ENCODE measurements at regions not wholly inside any gene's neighbourhood (a gene's known extent, or its start where the extent isn't known, plus 50 kb on each side); places are given as distances from the start of the nearest gene placed in this dataset.

DNA sequence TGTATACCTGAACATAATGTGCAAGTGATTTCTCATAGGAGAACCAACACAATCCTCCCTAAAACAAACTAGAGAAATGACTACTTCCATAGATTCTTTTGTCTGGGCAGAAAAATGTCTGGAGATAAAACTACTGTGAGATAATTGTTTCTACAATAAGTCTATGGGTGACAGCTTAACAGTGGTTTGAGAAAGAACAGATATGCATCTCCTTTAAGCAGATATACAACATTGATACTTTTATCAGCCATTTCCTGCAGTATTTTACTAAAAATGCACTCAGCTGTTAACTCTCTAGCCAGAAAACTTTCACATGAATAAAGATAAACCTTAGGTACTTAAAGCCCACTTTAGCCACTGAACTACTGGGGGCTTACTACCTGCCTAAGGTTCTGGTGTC lies 1132.4 kb downstream of the EFNB2 start:
- DNase-seq = no peak

DNA sequence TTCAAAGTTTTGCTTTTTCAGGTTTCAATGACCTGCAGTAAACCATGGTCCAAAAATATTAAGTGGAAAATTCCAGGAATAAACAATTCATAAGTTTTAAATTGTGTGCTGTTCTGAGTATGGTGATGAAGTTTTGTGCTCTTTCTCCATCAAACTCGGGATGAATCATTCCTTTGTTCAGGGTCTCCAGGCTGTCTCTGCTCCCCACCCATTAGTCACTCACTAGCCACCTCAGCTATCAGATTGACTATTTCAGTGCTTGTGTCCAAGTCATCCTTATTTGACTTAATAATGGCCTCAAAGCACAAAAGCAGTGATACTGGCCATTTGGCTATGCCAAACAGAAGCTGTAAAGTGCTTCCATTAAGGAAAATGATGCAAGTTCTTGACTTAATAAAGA lies 1140.4 kb downstream of the EFNB2 start:
- no peak for DNase-seq

DNA sequence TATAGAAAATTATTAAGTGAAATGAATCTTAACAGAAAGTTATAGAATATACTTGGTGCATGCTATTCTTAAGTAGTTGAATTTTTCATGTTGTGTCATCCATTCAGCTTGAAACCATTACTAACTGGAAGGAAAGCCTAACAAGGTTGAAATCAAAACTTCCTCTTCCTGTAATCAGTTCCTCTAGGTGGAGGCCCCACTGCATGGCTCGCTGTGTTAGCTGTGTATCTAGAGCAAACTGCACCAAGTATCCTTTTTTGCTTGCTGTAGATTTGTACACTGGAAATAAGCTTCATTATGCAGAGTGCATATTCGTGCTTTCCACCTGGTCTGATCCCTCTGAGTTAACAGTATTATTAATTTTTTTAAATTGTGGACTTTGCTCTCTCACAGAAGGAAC lies 1146.1 kb downstream of the EFNB2 start:
- DNase-seq = no peak

DNA sequence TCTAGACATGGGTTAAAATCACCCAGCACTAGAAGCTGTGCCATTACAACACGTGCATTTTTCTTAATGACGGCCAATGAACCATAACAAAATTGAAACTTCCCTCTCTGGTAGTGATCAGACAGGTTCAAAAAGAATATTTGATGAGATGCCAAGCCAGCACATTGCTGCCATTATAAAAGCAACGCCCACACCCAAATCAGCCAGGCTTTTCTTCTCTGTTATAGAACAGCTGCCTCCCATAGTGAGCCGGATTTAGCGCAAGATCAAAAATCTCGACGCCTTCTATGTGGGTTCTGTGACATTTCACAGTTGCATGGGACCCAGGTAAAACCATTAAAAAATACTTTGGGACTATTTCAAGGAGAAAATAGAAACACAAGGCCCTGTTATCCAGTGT lies 1158.0 kb downstream of the EFNB2 start:
- DNase-seq = no peak

DNA sequence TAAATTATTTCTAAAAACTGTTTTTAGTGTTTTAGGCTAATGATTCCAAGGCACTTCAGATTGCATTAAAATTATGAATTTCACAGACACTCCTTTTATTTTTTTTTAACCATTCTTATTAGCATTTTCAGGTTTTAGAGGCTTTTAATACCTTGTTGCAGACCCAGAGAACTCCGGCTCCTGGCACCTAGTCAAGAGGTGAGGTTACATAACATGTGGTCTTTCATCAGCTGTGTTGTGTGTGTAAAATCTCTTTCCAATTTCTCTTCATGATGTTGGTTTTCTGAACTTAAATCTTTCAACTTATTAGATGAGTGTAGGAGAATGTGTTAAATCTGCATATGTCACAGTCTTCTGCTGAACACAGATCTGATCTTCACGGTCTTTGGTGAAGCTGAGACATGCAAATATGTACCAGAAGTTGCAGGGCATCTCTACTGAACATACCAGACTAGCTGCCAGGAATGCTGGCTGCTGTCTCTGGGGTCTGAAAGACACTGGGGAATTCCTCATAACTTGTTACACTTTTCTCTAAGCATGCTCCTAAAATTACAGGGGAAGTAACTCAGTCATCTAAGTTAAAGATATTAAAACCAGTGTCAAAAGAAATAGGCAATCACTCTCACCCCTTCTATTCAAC lies 1165.3 kb downstream of the EFNB2 start:
- DNase-seq = peak; percentile 5

DNA sequence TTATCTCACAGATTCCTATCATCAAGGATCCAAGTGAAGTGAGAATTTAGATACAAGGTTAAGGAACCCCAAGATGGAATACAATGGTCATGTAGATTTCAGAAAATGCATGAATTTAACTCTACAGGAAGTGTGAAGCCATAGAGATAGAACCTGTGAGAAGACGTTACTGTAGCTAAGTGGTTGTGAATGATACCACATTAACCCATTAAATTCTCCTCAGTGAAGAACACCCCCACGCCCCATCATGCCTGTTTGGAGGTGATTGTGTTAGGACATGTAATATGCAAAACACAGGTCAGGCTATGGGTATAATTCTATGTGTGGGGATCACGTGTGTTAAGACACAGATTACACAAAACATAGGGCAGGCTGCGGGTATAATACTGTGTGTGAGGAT lies 1166.7 kb downstream of the EFNB2 start:
- DNase-seq = no peak

DNA sequence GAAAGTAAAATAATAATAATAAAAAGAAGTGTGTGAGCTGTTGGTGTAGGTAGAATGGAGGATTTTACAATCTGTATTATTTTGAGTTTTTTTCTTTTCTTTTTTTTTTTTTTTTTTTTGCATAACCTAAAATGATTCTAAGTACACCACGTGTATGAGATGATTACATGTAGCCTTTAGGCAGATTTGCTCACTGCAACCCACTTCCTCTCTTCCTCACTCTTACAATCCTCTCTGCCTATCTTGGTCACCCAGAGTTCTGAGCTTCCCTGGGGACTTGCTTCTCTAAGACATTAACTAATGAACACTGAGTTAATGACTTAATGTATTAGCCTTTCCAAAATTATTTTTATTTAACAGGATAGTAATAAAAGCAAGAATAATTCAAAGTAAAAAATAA lies 1169.6 kb downstream of the EFNB2 start:
- DNase-seq = no peak

DNA sequence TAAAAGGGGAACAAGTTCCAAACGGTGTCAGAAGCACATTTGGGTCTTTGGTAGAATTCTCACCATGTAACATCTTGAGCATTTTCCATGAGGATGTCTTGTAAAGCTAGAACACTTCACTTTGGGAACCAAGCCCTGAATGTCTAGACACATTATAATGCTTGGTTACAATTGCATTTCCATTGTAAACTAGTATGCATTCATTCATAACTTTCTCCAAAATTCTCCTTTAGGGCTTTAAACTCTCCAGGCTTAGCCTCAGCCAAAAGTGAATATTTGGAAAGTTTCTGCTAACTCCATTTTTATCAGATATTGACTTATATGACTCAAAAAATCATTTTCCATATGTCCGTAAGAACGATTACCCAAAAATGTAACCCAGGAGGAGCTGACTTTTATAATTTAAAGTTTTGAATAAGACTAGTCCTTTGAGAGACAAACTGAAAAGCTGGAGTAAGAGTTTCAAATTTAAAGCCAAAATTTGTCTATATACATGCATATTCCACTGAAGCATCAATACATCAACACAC lies 1170.4 kb downstream of the EFNB2 start:
- no peak for DNase-seq

DNA sequence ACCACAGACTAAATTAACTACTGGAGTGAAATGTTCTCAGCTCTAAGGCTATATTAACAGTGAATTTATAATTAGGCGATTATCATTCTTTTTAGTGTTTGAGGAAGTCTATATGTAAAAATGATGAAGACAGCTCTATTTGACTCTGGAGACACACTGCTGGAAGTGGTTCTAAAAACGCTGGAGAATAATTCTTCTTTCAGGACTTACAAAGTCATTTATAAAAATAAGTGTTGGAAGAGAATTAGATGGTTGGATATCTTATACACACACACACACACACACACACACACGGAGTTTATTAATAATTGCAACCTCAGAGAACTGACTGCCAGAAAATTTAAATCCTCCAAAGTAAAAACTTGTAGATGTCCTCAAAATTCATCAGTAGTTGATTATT lies 1171.3 kb downstream of the EFNB2 start:
- DNase-seq = no peak

DNA sequence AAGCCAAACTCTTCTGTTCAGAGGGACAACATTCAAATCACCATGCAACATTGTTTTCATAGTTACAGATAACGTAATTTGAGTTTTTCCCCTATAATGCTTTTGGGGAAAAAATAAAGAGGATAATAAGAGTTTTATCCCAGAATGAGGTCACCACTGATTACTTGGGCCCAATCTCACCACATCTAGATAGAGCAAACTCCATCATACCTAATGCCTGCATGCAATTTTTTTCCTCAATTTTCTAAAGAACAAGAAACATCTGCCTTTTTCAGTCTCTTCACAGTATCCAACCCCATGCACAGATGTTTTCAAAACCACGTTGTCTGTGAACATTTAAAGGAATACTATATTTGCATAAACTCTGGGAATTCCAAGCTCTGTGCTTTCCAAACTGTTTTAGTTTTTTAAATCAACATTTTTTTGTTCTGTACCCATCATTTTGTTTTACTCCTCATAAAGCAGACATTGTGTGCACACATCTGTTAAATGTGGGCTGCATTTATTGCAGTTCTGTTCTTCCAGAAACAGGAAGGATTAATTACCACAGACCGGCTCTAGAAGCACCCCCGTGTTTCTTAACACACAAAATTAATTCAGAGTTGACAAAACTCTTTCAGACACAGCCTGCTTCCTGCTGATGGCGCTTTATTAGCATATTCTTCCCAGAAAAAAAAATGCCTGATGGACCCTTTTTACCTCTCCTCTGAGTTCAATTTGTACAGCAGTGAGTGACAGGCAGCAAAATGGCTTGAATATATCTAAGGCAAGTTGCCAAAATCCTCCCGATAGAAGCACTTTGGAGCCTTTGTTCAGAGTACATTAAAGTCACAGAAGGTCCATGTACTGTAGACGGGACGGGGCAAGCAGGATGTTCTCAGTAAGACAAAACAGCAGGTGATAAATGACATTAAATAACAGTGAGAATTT lies 1171.9 kb downstream of the EFNB2 start:
- peak; percentile 75 for DNase-seq

DNA sequence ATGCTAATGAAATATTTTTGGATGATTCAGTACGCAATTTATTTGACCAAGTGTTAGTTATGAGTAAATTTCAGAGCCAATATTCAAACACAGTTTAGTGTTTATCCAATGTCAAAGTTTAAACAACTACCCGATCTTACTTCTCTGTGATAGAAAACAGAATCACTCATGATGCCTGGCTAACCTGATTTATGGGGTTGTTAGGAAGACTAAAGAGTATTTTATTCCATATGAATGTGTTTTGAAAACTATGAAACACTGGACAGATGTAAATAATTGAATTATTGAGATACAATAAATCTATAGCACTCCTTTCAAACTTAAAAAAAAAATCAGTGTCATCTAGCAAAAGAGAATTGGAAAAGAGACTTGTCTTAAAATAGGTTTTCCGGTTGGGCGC lies 1181.8 kb downstream of the EFNB2 start:
- no peak for DNase-seq

DNA sequence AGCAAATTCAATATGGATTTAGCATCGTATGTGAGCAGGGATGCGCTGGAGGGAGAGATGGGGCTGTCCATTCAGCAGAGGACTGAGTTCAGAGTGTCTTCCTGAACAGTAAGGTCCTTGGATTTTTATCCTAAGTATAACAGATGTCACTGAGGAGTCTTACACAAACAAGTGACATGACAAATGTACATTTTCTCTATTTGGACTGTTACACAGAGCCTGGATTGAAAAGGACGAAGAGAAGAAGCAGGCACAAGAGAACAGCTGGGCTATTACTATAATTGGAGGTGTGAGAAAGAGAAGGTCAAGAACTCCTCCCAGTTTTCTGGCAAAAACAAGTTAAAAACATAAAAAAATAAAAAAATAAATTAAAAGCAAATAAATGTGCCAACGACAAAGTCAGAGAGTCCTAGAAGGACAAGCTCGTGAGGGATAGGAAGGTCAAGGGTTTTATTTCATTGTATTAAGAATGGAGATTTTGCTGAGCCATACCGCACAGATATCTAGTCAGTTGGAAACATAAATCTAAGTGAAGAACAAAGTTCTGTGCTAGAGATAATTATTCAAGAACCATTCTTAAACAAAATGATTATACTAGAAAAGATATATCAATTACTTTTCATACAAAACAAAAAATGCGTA lies 1186.3 kb downstream of the EFNB2 start:
- no peak for DNase-seq

DNA sequence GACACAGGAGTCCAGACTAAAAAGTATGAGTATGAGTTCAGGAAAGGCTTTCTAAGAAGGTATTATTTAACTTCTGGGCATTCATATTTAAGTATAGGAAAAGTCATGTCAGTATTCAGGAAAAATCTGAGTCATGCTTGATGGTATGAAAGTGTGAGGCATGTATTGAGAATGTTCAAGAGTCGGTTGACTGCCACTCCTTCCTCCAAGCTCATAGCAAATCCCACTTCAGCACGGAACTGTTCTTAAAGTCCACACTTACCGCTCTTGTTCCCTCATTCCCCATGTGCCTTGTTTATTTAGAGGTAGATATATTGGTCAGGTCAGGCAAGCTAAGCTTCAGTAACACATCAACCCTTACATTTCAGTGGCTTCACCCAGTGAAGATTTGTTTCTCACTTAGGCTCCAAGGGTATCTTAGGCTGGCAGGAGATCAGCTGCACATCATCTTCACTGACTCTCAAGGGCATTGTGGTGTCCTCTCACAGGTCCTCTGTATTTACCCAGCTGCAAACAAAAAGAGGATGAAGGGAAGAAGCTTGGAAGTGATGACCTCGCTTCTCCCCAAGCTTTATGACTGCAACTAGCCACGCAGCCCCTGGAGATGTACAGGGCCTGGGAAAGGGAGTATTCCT lies 1189.2 kb downstream of the EFNB2 start:
- DNase-seq = no peak

DNA sequence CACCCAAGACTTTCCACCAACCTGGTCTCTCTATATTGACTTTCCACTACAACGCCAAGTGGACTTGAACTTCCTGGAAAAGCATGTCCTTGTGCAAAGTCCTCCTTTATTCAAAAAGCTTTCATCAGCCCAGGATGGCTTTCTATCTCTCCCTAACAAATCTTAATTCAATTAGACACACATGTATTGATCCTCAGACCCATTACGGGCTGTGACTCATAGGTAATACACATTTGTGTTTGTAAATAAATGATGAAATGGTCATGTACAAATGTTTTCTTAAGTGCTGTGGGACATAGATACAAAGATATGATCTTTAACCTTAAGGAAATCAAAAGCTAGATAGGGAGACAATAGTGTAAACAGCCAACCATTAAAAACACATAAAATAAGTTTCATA lies 1189.7 kb downstream of the EFNB2 start:
- DNase-seq = no peak

DNA sequence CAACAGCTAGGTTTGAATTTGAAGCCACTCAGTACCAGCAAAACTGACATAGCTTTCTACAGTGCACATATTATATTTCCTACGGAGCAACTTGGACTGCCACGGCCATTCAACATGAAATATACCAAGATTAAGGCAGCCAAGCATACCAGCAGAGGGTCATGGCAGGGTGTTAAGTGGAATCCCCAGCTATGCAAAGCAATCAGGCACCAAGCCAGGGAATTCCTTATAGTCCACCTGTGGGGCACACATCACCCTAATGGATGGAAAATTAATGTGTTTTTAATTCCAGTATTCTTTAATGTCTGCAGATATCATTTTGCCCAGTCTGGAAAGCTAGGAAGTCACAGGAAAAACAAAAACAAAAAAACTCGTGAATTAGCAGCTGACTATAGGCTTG lies 1190.3 kb downstream of the EFNB2 start:
- DNase-seq = no peak

DNA sequence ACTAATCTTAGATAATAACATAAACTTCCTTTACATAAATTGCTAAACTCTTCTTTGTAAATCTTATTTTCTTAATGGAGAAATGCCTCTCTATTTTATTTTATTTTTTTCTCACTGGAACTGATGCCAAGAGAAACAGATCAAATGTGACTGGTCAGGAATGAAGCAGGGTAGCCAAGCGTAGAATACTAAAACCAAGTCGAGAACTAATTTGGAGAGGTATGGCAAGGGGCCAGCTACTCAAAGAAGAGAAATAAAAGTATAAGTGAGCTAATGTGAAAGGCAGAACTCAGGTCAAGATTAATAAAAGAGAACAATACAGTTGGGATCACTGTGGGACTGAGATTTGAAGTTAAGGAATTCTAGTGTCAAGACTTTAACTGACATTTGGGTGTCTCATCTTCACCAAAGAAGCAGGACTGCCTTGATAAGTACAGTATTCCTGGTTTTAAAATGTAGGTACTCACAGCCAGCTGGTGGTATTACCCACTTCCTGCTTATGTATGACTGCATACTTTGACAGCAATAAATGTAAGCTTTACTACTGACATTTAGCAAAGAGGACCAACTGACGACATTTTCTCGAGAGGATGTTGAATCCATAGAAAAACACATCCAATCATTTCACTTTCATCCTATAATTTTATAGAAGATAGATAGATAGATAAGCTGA lies 1192.2 kb downstream of the EFNB2 start:
- no peak for DNase-seq

DNA sequence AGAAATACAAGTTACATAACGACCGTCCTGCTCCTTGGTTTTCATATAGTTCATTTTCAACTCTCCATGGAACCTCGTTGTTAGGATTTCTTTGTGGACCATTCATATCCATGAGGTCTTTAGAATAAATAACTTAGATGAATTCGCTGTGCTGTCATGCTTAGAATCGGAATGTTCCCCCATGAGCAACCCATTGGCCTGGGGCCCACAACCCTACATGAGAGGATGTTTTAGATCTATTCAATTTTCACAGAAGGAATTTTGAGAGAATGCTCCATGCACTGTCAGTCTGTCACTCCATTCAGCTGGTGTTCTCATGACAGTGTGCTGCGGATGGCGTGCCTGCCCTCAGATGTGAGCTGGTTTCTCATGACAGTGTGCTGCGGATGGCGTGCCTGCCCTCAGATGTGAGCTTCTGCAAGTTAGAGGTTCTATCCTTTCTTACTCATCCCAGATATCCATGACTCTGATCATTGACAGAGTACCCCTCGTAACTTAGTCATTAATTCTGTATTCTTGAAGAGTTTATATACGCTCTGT lies 1193.1 kb downstream of the EFNB2 start:
- DNase-seq = no peak

DNA sequence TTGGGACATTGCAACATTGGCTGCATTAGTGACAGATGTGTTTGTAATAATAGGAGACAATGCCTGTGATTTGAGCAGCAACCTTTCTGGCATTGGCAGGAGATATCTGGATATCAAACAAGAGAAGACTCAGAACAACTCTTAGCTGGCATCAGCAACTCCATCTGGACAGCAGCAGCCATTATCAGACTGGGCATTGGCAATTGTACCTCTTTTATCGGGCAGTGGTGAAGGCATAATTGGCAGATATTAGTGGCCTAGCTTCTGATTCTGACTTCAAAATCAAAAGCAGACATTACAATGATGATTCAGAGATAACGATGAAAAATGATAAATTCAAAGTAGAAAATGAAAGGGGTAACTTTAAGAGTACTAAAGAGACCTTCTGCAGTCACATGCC lies 1193.7 kb downstream of the EFNB2 start:
- no peak for DNase-seq

DNA sequence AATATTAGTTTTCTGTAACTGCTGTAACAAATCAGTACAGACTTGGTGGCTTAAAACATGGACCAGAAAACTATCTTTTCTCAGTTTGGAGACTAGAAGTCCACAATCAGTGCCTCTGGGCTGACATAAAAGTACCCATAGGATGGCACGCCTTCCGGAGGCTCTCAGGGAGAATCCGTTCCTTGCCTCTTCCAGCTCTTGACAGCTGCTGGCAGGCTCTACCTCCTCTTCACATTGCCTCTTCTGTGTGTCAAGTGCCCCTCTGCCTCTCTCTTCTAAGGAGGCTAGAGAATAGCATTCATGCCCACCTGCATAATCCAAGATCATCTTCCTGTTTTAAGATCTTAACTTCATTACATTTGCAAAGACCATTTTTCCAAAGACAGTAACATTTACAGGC lies 1194.2 kb downstream of the EFNB2 start:
- DNase-seq = no peak

DNA sequence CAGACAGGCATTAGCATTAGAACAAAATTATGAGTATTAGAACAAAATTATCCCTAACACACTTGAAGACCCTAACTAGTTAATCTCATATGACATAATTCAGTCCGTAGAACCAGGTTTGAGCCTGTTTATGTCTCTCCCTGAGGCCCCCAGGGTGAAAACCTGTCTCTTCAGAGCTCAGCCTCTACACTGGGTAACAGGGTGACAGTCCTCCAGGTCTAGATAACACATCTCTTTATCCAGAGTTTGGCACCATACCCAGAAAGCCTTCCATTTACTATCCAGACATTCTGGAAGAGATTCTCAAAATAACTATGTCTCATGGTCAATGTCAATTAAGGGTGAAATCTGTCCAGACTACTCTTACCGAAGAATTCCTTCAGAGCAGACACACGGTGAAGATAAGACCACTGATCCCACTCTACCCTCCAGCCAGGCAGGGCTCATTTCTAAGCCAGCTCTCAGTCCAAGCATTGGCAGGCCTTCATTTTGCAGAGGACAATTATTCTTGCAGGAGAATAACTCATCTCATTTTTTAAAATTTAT lies 1195.3 kb downstream of the EFNB2 start:
- no peak for DNase-seq

DNA sequence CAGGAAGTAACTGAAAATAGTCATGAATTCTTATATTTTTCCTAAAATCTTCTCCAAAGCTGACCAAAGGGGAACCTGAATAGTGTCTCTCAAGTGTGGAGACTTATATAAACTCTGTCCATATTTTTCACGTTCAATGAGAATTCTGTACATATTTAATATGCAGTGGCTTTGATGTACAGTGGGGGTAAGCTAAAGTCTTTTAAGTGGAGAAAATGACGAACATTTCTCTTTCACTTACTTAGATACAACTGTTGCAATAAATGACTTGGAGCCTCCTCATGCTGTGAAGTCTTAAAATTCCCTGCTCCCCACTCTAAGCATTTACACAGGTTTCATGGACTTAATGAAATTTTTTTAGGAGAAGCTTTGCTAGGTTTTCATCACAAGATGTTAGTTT lies 1196.7 kb downstream of the EFNB2 start:
- DNase-seq = no peak

DNA sequence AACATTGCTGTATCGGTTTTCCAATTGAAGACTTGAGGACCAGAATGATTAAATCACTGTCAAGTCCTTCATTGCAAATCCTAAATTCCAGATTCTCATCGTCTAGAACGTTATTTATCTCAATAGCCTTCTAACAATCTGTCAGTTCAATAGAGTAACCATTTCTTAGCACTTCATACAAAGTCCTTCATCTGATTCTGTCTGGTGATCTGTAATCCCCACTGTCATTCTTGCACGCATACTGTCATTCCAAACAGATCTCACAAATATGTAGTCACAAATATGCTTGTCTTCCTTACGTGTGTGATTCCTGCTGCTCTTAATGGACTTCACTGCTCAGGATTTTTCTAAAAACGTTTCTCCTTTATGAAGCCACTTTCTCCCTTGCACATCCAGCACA lies 1197.5 kb downstream of the EFNB2 start:
- no peak for DNase-seq
